ENCODE measurements at regions not wholly inside any gene's neighbourhood (a gene's known extent, or its start where the extent isn't known, plus 50 kb on each side); places are given as distances from the start of the nearest gene placed in this dataset.

DNA sequence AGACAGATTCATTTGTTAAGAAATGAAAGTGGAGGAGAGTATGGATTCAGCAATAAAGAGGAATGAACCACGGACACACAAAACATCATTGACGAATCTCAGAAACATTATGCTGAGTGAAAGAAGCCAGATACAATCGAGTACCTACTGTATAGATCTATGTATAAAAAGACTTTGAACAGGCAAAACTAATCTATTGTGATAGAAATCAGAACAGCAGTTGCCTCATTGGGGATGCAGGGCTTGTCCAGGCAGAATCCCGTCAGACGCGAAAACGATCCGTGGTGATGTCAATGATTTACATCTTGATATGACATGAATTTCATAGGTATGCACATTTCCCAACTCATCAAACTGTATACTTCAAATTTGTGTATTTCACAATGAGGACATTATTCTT, 265.2 kb downstream of the CBLN4 start:
- H3K27me3 Mint-ChIP-seq = no peaks in the 10 kb centered on the region
- no peaks in the 10 kb centered on the region for H3K36me3 ChIP-seq (ENCODE audit: insufficient read depth, low read length)
- H3K4me1 ChIP-seq (ENCODE audit: insufficient read depth, low read length) = no peaks in the 10 kb centered on the region
- H3K36me3 Mint-ChIP-seq = no peaks in the 10 kb centered on the region
- intact Hi-C loops (cut with micrococcal nuclease) = no loop called here
- H3K27ac Mint-ChIP-seq = no peak overlapping the region
- H3K9me3 Mint-ChIP-seq = peaks cover 5 to 16% (median 9%) of the 10 kb centered on the region in 8 donors
- H3K4me3 Mint-ChIP-seq = no peak overlapping the region
- H3K27ac ChIP-seq (ENCODE audit: low read depth, low read length) = no peak overlapping the region
- H3K9me3 ChIP-seq (ENCODE audit: control insufficient read depth in 1 of 2, low read length in 2 of 2) = no peaks in the 10 kb centered on the region
- POLR2A ChIA-PET (ENCODE audit: partially characterized antibody) = no interaction called here
- H3K27me3 ChIP-seq (ENCODE audit: insufficient read depth, low read length) = no peaks in the 10 kb centered on the region
- no peak for DNase-seq
- CTCF ChIA-PET (ENCODE audit: partially characterized antibody) = no interaction called here
- H3K4me3 ChIP-seq (ENCODE audit: low read length in 2 of 2) = no peak overlapping the region
- peaks cover 0 to 2% (median 0%) of the 10 kb centered on the region in 4 donors for H3K4me1 Mint-ChIP-seq

DNA sequence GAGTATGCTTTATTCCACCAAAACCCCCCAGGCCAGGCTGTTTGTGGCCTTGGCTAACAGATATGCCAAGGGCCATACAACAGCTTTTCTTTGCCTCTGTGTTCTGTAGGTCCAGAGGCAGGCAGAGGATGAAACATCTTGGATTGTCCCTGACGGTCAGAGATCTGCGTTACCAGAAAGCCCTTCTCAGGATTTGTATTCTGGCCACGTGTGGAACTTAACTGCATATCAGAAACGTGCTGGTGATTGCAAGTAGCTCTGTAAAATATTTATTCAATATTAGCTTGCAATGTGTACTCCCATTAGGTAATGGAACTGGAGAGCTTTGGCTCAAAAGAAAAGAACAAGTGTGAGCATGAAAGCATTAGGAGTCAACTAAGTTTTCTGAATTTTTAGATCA, 275.0 kb downstream of the CBLN4 start:
- no peaks in the 10 kb centered on the region for H3K4me1 ChIP-seq (ENCODE audit: insufficient read depth, low read length)
- CTCF ChIA-PET (ENCODE audit: partially characterized antibody) = no interaction called here
- H3K27ac Mint-ChIP-seq = no peak overlapping the region
- H3K36me3 Mint-ChIP-seq = no peaks in the 10 kb centered on the region
- no peaks in the 10 kb centered on the region for H3K36me3 ChIP-seq (ENCODE audit: insufficient read depth, low read length)
- no peak for DNase-seq
- POLR2A ChIA-PET (ENCODE audit: partially characterized antibody) = no interaction called here
- H3K4me3 Mint-ChIP-seq = no peak overlapping the region
- H3K27me3 ChIP-seq (ENCODE audit: insufficient read depth, low read length) = no peaks in the 10 kb centered on the region
- no peaks in the 10 kb centered on the region for H3K9me3 ChIP-seq (ENCODE audit: control insufficient read depth in 1 of 2, low read length in 2 of 2)
- no peak overlapping the region for H3K27ac ChIP-seq (ENCODE audit: low read depth, low read length)
- peaks cover 0 to 13% (median 9%) of the 10 kb centered on the region in 8 donors for H3K9me3 Mint-ChIP-seq
- H3K4me3 ChIP-seq (ENCODE audit: low read length in 2 of 2) = no peak overlapping the region
- intact Hi-C loops (cut with micrococcal nuclease) = no loop called here
- H3K27me3 Mint-ChIP-seq = no peaks in the 10 kb centered on the region
- H3K4me1 Mint-ChIP-seq = no peaks in the 10 kb centered on the region

DNA sequence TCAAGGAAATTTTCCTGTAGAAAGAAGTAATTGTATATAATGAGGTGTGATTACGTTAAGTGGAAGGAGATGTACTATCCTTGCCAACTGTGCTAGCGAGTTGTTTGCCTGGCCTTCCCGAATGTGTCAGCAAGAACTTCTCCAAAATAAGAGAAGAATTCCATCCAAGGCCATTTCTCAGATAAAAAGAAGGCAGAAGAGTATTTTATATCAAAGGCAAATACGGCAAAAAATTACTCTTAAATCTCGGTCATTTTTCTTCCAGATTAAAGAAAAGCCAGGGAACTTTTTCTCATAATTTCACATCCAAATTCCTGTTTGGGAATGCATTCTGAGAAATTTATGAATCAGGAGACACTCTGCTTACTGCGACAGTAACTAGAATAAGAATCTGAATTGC, 290.6 kb downstream of the CBLN4 start:
- Mint-ChIP-seq H3K9me3 (peaks cover 0 to 20% (median 11%) of the 10 kb centered on the region in 8 donors), H3K27me3 (no peaks in the 10 kb centered on the region), H3K27ac (no peak overlapping the region), H3K4me3 (no peak overlapping the region), H3K36me3 (no peaks in the 10 kb centered on the region), H3K4me1 (no peaks in the 10 kb centered on the region)
- Histone ChIP-seq H3K9me3 (ENCODE audit: control insufficient read depth in 1 of 2, low read length in 2 of 2) (no peaks in the 10 kb centered on the region), H3K36me3 (ENCODE audit: insufficient read depth, low read length) (no peaks in the 10 kb centered on the region), H3K27me3 (ENCODE audit: insufficient read depth, low read length) (no peaks in the 10 kb centered on the region), H3K4me3 (ENCODE audit: low read length in 2 of 2) (no peak overlapping the region), H3K27ac (ENCODE audit: low read depth, low read length) (no peak overlapping the region), H3K4me1 (ENCODE audit: insufficient read depth, low read length) (no peaks in the 10 kb centered on the region)
- no peak for DNase-seq
- ChIA-PET POLR2A (ENCODE audit: partially characterized antibody) (no interaction called here), CTCF (ENCODE audit: partially characterized antibody) (no interaction called here)
- intact Hi-C loops (cut with micrococcal nuclease) = no loop called here

DNA sequence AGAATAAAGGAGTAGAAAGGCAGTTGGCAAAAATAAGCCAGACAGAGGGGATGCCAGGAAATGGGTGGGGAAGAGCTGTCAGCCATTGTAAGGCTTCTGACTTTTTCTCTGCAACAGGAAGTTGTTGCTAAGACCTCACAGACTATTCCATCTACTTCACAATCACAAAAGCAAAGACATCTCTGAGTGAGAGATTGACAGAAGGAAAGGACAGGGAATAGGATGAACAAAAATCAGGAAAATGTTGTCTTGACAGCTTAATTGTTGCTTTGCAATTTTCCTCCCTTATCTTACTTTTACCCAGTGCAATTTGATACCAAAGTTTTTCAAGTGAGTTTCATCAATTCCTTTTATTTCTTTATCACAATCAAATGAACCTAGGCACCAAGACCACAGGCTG, 291.2 kb downstream of the CBLN4 start:
- Histone ChIP-seq H3K27me3 (ENCODE audit: insufficient read depth, low read length) (no peaks in the 10 kb centered on the region), H3K4me1 (ENCODE audit: insufficient read depth, low read length) (no peaks in the 10 kb centered on the region), H3K4me3 (ENCODE audit: low read length in 2 of 2) (no peak overlapping the region), H3K27ac (ENCODE audit: low read depth, low read length) (no peak overlapping the region), H3K9me3 (ENCODE audit: control insufficient read depth in 1 of 2, low read length in 2 of 2) (no peaks in the 10 kb centered on the region), H3K36me3 (ENCODE audit: insufficient read depth, low read length) (no peaks in the 10 kb centered on the region)
- Mint-ChIP-seq H3K27me3 (no peaks in the 10 kb centered on the region), H3K4me3 (no peak overlapping the region), H3K9me3 (peaks cover 1 to 21% (median 14%) of the 10 kb centered on the region in 8 donors), H3K36me3 (no peaks in the 10 kb centered on the region), H3K27ac (no peak overlapping the region), H3K4me1 (no peaks in the 10 kb centered on the region)
- intact Hi-C loops (cut with micrococcal nuclease) = no loop called here
- no peak for DNase-seq
- ChIA-PET CTCF (ENCODE audit: partially characterized antibody) (no interaction called here), POLR2A (ENCODE audit: partially characterized antibody) (no interaction called here)

DNA sequence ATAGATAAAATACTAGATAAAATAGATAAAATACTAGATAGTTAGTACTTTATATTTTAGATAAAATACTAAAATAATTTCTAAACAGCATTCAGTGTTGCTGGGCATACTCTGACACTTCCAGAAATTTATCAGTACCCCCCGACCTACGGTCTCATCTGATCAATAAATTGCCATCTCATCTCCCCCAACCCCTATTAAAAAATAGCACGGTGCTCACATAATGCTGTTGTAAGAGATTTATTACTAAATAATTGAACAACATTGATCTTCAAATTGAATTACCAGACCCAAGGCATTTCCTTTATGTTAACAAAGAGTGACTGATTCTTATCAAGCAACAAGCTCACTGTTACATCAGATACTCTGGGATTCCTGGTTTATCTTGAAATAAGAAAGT, 300.9 kb downstream of the CBLN4 start:
- Mint-ChIP-seq H3K27ac (no peak overlapping the region), H3K4me3 (no peak overlapping the region), H3K4me1 (no peaks in the 10 kb centered on the region), H3K27me3 (no peaks in the 10 kb centered on the region), H3K36me3 (no peaks in the 10 kb centered on the region), H3K9me3 (peaks cover 2 to 16% (median 4%) of the 10 kb centered on the region in 8 donors)
- no peaks in the 10 kb centered on the region for H3K9me3 ChIP-seq (ENCODE audit: control insufficient read depth in 1 of 2, low read length in 2 of 2)
- no peaks in the 10 kb centered on the region for H3K4me1 ChIP-seq (ENCODE audit: insufficient read depth, low read length)
- no peak overlapping the region for H3K4me3 ChIP-seq (ENCODE audit: low read length in 2 of 2)
- DNase-seq = no peak
- H3K36me3 ChIP-seq (ENCODE audit: insufficient read depth, low read length) = no peaks in the 10 kb centered on the region
- intact Hi-C loops (cut with micrococcal nuclease) = no loop called here
- ChIA-PET CTCF (ENCODE audit: partially characterized antibody) (no interaction called here), POLR2A (ENCODE audit: partially characterized antibody) (no interaction called here)
- H3K27ac ChIP-seq (ENCODE audit: low read depth, low read length) = no peak overlapping the region
- no peaks in the 10 kb centered on the region for H3K27me3 ChIP-seq (ENCODE audit: insufficient read depth, low read length)

DNA sequence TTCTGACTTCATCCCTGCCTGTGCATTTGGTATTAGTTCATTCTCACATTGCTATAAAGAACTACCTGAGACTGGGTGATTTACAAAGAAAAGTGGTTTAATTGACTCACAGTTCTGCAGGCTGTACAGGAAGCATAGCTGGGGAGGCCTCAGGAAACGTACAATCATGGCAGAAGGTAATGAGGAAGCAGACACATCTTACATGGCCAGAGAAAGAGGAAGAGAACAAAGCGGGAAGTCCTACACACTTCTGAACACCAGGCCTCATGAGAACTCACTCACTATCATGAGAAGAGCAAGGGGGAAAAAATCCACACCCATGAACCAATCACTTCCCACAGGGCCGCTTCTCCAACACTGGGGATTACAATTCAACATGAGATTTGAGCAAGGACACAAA, 303.9 kb downstream of the CBLN4 start:
- ChIA-PET POLR2A (ENCODE audit: partially characterized antibody) (no interaction called here), CTCF (ENCODE audit: partially characterized antibody) (no interaction called here)
- peaks cover 0 to 12% (median 2%) of the 10 kb centered on the region in 8 donors for H3K9me3 Mint-ChIP-seq
- H3K27me3 Mint-ChIP-seq = no peaks in the 10 kb centered on the region
- no peak overlapping the region for H3K4me3 Mint-ChIP-seq
- Histone ChIP-seq H3K27me3 (ENCODE audit: insufficient read depth, low read length) (no peaks in the 10 kb centered on the region), H3K27ac (ENCODE audit: low read depth, low read length) (no peak overlapping the region), H3K9me3 (ENCODE audit: control insufficient read depth in 1 of 2, low read length in 2 of 2) (no peaks in the 10 kb centered on the region), H3K4me1 (ENCODE audit: insufficient read depth, low read length) (no peaks in the 10 kb centered on the region), H3K4me3 (ENCODE audit: low read length in 2 of 2) (no peak overlapping the region), H3K36me3 (ENCODE audit: insufficient read depth, low read length) (no peaks in the 10 kb centered on the region)
- H3K27ac Mint-ChIP-seq = no peak overlapping the region
- DNase-seq = no peak
- H3K36me3 Mint-ChIP-seq = no peaks in the 10 kb centered on the region
- H3K4me1 Mint-ChIP-seq = no peaks in the 10 kb centered on the region
- intact Hi-C loops (cut with micrococcal nuclease) = no loop called here

DNA sequence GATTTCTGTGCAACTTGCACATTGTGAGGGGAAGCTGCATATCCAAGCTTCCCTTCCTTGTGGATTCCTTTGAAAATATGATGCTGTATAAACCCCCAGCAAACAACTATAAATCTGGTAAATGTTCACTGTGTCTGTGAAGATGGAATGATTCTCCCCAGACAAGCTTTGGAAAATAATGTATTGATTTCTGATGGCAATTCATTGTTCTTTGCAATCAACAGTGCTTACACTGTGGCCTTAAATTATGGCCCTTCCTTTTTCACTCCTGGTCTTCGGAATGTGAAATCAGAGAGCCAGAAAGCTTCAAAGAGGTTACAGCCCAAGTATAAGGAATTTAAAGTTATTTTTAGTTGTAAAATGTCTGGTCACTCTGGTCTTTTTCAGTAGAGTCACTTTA, 308.8 kb downstream of the CBLN4 start:
- Histone ChIP-seq H3K27ac (ENCODE audit: low read depth, low read length) (no peak overlapping the region), H3K4me1 (ENCODE audit: insufficient read depth, low read length) (no peaks in the 10 kb centered on the region), H3K27me3 (ENCODE audit: insufficient read depth, low read length) (no peaks in the 10 kb centered on the region), H3K36me3 (ENCODE audit: insufficient read depth, low read length) (no peaks in the 10 kb centered on the region), H3K4me3 (ENCODE audit: low read length in 2 of 2) (no peak overlapping the region), H3K9me3 (ENCODE audit: control insufficient read depth in 1 of 2, low read length in 2 of 2) (no peaks in the 10 kb centered on the region)
- ChIA-PET CTCF (ENCODE audit: partially characterized antibody) (no interaction called here), POLR2A (ENCODE audit: partially characterized antibody) (no interaction called here)
- no peaks in the 10 kb centered on the region for H3K27me3 Mint-ChIP-seq
- no peaks in the 10 kb centered on the region for H3K36me3 Mint-ChIP-seq
- H3K27ac Mint-ChIP-seq = no peak overlapping the region
- no peak overlapping the region for H3K4me3 Mint-ChIP-seq
- peaks cover 0 to 5% (median under 1%) of the 10 kb centered on the region in 8 donors for H3K9me3 Mint-ChIP-seq
- intact Hi-C loops (cut with micrococcal nuclease) = no loop called here
- H3K4me1 Mint-ChIP-seq = no peaks in the 10 kb centered on the region
- DNase-seq = no peak

DNA sequence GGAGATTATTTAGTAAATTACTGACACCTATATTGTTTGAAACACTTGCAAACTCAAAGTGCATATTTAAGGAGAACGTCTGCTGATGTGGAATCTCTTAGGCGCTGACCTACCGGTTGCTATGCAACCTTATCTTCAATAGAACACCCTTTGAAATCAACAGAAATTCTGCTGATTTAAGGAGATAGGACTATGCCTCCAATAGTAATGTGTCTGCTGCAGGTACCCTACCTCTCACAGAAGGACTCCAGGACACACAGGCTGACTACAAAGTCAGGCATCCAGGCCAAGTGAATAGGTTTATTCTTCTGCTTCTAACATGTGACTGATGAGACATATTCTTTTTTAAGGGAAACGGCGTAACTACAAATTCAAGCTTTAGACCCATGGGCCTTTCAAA, 311.7 kb downstream of the CBLN4 start:
- no peak overlapping the region for H3K27ac ChIP-seq (ENCODE audit: low read depth, low read length)
- CTCF ChIA-PET (ENCODE audit: partially characterized antibody) = no interaction called here
- H3K4me1 ChIP-seq (ENCODE audit: insufficient read depth, low read length) = no peaks in the 10 kb centered on the region
- H3K9me3 ChIP-seq (ENCODE audit: control insufficient read depth in 1 of 2, low read length in 2 of 2) = no peaks in the 10 kb centered on the region
- Mint-ChIP-seq H3K36me3 (no peaks in the 10 kb centered on the region), H3K27me3 (no peaks in the 10 kb centered on the region), H3K4me3 (no peak overlapping the region), H3K4me1 (no peaks in the 10 kb centered on the region), H3K9me3 (peaks cover 0 to 9% (median 2%) of the 10 kb centered on the region in 8 donors), H3K27ac (no peak overlapping the region)
- DNase-seq = no peak
- no peak overlapping the region for H3K4me3 ChIP-seq (ENCODE audit: low read length in 2 of 2)
- intact Hi-C loops (cut with micrococcal nuclease) = no loop called here
- H3K27me3 ChIP-seq (ENCODE audit: insufficient read depth, low read length) = no peaks in the 10 kb centered on the region
- POLR2A ChIA-PET (ENCODE audit: partially characterized antibody) = no interaction called here
- no peaks in the 10 kb centered on the region for H3K36me3 ChIP-seq (ENCODE audit: insufficient read depth, low read length)
